SW480 (cell line): ENCODE measurements at regions not wholly inside any gene's neighbourhood (a gene's known extent, or its start where the extent isn't known, plus 50 kb on each side); places are given as distances from the start of the nearest gene placed in this dataset.

Experiments
- DNase-seq: peaks from one replicate; pipeline ENCODE4 v3.0.0-alpha.2; 2016; ENCODE audit warnings: low spot score

DNA sequence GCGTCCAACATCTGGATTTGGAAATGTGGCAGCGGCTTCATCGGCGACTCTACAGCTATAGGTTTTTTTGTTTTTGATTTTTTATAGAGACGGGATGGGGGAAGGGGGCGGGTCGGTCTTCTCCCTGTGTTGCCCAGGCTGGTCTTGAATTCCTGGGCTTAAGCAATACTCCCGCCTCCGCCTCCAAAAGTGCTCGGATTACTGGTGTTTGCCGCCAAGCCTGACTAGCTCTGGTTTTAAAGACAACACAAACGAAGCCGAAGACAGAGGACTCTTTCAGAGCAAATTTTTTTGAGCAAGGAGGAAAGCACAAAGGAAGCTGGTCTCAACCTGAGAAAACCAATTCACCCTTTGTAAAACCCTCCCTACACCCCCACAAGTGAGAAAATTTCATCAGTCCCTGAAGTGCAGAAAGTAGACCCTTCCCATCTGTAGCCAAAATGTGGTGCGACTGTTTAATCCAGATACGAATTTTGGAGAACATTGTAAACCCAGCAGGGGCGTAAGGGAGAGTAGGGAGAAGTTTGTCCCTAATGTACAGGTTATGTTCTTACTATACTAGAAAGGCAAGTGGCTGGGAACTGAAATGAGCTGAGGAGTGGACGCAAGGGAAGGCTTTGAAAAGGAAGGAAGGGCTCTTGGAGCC lies 185.9 kb downstream of the TRIM27 start:
- no peak for DNase-seq

DNA sequence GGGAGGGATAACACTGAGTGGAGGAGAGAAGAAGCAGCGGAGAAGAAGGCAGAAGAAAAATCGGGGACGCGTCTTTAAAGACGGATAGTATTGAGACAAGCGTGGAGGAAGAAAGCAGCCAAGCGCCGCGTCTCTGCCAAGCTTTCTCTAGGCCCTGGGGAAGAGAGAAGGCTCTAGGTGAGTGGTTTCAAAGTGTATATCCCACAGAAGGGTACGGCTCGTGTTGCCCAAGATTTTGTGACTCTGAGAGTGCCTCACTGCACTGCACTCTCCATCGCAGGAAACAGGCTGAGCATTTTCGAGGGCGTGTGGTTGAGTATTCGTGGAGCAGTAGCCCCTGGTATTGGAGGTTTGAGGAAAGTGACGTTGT lies 185.4 kb downstream of the TRIM27 start:
- no peak for DNase-seq

DNA sequence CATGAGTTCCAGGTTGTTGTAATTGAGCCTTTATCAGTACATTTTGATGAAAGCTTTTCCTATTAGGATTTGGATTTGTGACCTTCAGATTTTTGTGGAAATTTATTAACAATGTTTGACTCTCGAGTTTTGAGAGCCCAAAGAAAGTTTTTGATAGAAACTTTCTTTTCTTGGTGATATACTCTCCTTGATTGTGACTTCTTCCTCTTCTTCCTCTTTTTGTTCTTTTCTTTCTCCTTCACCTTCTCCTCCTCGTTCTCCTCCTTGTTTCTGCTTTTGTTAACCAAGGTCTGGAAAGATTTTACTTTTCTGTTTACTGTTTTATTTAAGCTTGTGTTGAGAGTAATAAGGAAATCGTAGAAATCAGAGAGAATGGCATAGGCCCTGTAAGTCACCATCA lies 182.4 kb downstream of the TRIM27 start:
- DNase-seq = no peak

DNA sequence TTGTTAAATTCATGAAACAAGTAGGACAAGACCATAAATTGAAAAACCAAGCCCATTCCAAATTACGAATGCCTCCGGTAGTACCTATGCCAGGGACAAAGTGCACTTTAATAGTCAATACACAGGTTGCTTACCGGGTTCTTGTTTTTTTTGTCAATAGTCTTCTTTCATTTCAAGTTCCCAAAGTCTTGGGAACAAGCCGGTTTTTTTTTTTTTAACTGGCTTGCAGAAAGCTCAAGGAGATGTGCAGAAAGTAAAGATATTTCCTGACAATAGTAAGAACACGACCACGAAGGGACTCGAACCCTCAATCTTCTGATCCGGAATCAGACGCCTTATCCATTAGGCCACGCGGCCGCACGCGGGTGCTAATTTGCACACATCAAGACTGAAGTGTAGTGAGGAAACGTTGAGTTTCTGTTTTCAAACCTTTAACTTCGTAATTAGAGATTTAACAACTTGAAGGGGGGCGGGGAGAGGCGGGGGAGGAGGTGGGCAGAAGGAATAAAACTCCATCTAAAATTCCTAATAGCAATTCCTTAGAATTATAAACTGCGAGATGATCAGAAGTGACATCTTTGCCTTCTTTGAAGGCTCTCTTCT lies 181.0 kb downstream of the TRIM27 start:
- DNase-seq = no peak

DNA sequence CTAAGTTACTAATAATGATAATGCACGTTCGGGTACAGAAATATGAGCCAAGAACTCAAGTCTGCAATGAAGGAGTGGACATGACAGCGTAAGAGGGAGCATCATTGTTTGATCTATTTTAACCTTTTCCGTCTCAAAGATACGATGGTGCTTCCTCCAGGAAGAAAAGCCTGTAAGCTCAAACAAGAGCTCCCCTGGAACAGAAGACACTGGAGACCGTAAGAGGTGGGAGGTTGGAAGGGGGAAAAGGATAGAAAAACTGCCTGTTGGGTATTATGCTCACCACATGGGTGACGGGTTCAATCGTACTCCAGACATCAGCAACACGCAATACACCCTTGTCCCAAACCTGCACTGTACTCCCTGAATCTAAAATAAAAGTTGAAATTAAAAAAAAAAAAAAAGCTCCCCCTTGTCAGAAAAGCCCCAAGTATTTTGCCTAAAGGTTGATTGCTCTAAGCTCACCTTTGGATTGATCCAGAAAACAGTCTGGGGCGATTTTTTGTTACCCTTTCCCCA lies 180.5 kb downstream of the TRIM27 start:
- no peak for DNase-seq

DNA sequence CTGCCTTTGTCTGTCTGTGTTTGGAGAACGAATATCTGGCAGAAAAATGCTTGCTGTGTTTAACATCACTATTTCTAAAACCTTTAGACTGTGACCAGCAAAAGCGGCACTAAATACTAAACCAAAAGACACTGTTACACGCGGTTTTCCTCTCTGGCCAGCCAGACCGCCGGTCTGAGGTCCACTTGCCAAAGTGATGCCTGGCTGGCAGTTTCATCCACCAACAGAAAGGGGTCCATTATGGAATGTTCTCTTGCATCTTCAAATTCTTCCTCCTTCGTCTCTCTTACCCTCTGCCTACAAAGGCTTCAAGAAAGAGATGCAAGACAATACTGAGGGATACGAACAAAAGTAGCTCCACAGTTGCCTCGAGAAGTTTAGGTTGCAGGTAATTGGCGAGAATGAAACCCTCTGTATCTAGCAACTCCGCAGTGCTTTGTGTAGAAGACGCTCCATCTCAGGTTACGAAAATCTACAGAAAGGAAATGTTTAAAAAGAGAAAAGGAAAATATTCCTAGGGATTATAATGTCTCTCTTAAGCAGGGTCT lies 176.6 kb downstream of the TRIM27 start:
- DNase-seq = no peak

DNA sequence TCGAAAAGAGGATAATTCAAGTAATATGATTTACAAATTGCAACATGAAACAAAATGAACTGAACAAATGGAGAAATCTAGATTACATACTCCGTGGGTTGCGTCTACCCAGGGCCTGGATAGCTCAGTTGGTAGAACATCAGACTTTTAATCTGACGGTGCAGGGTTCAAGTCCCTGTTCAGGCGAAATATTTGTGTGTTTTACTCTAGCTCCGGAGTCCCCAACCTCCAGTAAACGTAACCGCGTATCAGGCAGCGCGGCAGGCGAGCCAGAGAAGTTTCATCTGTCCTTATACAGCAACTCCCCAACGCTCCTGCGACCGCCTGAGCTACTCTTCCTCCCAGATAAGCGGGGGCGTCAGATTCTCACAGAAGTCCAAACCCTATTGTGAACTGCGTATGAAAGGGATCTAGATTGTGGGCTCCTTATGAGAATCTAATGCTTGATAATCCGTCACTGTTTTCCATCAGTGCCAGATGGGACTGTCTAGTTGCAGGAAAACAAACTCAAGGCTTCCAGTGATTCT lies 176.1 kb downstream of the TRIM27 start:
- peak; percentile 50 for DNase-seq

DNA sequence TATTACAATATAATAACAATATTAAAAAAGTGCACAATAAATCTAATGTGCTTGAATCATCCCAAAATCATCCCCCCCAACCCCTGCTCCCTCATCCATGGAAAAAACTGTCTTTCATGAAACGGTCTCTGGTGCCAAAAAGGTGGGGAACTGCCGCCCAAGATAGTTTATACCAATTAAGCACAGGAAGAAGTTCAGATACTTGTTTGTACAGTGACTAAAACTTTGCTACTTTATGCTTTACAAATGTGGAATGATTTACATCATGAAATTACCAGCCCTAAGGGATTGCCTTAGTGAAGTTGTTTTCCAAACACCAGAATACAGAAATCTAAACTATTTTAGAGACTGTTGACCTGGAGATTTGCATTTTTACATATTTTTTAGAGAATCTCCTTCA lies 175.6 kb downstream of the TRIM27 start:
- no peak for DNase-seq

DNA sequence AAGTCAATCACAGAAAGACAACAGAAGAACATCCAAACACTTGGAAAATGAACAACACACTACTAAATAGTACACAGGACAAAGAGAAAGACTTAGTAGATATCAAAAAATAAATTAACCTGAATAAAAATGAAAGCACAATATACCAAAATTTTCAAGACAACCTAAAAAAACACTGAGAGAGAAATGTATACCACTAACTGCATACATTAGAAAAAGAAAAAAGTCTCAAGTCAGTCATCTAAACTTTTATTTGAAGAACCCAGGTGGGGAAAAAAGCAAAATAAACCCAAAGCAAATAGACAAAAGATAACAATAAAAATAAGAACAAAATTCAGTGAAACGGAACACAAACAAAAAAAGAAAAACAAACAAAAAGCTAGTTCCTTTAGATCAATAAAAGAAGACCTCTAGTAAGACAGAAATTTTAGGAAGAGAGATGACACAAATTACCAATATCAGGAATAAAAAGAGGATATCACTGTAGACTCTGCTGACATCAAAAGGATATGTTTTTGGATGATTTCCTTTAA lies 172.8 kb downstream of the TRIM27 start:
- DNase-seq = no peak

DNA sequence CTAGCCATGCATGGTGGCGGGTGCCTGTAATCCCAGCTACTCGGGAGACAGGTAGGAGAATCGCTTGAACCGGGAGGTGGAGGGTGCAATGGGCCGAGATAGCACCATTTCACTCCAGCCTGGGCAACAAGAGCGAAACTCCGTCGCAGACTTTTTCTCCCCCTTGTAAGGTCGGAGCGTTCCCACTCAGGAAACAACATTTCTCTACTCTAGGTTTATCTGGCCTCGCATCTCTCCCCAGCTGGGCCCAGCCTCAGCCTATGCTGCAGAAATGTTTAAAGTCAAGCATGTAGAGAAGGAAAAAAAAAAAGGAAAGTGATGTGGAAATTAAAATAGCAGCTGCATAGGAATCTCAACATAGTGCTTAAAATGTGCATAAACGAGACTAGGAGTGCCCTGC lies 172.3 kb downstream of the TRIM27 start:
- no peak for DNase-seq

DNA sequence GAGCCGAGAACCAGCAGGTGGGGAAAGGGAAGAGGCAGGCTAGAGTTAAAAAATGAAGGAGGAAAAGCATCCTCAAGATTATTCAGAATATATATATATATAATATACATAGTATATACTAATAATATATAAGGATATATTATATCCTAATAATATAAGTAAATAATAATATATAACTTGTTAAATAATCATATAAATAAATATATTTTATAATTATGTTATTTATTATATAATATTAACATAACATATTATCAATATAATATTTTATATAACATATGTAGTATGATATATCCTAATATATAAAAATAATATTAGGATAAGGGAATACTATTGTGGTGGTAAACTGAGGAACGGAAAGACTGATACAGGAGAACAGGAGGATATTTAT lies 171.8 kb downstream of the TRIM27 start:
- DNase-seq = no peak

DNA sequence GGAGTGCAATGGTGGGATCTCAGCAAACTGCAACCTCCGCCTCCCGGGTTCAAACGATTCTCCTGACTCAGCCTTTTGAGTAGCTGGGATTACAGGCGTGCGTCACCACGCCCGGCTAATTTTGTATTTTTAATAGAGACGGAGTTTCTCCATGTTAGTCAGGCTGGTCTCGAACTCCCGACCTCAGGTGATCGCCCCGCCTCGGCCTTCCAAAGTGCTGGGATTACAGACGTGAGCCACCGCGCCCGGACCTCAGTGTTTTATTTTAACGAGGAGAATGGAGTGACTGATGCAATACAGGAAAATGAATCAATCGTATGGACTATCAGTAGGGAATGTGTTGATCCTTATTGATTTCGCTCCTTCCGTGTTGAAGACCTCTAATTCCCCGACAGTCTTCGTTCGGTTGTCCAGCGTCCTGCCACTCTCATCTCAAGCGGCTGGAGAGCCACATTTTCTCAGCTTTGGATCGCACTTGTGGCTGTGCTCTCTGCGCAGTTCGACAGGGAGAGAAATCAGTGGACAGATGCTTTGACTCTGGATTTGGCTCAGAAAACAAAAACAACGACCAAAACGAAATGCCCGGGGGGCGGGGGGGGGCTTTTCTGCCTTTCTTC lies 166.2 kb downstream of the TRIM27 start:
- DNase-seq = no peak

DNA sequence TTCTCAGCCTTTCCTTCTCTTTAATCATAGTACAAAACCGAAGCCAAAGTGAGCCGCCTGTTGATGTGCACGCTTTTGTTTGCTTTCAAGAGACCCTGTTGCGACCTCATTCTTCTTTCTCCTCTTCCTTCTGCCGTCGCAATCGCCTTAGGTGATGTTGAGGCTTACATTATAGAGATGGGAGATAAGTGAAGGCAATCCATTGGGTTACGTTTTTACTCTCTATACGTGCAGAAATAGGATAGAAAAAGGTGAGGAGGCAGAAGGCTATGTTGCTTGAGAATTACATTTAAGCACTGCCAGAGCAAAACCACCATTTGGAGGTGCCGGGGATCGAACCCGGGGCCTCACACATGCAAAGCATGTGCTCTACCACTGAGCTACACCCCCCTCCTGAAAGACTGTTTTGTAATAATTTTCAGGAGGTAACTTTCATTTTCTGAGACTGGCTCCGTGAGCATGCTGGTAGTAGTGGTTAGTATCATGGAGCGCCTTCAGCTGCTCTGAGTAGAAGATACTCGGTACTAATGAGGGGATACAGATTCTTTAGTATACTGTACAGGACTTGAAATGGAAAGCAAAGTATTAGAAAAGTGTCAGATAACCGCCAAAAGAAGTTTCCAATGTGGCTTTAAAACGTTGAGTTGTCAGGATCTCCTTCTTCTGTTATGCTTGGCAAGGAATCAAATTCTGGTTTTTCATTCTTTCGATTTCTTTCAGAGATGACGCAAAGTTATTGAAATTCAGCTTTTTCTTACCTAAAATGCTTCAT lies 165.6 kb downstream of the TRIM27 start:
- DNase-seq = no peak

DNA sequence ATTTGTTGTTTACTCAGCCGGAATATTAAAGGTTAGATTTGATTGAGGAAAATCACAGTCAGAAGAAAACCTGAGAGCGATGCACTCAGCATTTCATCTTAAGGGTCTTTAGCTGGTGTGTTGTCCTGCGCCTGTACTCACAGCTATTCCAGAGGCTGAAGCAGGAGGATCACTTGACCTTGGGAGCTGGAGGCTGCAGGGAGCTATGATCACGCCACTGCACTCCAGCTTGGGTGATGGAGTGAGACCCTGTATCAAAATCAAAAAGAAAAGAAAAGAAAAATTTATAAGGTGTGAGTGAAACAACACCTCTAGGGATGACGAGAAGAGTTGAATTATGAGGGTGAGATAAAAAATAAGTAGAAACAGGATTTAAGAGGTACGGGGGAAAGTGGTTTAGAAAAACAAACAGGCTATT lies 165.0 kb downstream of the TRIM27 start:
- DNase-seq = no peak

DNA sequence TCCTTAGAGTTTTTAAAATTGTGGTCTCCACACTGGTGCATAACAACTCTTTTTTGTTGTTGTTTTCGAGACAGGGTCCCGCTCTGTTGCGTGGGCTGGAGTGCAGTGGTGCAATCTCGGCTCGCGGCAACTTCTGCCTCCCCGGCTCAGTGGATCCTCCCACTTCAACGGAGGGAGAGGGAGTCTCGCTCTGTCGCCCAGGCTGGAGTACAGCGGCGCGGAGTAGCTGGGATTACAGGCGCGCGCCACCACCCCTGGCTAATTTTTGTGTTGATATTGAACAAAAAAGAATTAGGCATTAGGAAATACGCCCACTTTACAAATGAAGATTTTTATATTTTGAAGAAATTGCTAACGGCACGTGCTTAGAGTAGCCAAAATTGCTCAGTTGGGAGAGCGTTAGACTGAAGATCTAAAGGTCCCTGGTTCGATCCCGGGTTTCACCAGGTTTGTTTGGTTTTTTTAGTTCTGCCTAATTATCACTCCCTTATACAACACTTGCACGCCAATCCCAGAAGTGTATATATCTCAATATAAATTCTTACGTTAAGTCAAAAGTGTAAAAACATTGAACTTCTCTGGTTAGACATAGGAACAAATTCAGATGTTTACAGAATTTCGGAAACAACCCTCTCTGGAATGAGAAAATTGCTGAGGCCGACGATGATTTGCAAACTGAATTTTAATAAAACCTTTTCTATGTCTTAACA lies 159.6 kb downstream of the TRIM27 start:
- DNase-seq = no peak

DNA sequence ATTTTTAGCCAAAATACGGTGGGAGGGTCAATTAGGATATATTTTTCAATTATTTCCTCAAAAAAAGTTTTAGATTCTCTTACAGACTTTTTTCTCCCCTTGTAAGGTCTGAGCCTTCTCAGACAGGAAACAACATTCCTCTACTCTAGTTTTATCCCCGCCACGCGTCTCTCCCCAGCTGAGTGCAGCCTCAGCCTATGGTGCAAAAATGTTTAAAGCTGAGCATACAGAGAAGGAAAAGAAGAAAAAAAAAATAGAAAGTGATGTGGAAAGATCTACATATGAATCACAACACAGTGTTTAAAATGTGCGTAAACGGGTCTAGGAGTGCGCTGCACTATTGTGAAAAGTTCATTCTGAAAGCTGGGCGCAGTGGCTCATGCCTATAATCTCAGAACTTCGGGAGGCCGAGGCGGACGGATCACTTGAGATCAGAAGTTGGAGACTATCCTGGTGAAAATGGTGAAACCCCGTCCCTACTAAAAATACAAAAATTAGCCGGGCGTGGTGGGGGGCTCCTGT lies 159.0 kb downstream of the TRIM27 start:
- DNase-seq = no peak

DNA sequence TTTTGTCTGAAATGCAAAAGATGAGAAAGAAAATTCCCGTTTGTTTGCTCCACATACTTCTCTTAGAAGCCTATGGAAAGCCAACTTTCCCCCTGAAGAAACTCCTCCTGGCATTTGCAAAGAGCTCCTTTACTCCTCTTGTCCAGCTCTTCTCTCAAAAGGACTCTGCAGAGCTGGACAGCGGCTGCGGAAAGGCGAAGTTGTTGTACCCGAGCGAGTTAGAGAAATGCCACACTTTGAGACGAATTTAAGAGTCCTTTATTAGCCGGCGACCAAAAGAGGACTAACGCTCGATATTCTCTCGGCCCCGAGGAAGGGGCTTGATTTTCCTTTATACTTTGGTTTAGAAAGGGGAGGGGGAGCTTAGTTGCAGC lies 157.8 kb downstream of the TRIM27 start:
- no peak for DNase-seq

DNA sequence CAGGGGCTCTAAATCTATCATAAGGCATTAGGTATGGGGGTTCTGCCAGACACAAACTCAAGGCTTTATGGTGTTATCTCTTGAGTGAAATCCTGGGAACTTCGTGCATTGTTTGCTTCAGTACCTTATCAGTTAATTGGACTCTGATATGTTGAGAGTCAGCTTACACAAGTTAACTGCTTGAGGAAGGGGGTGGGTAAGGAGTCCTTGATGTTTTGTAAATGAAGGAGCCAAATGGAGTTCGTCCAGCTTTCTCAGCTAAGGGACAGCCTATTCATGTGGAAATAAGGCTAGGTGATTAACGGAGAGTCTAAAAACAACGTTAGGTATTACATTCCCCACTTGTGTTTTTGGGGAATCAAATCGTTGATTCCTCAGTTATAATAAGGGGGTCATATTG lies 157.4 kb downstream of the TRIM27 start:
- no peak for DNase-seq

DNA sequence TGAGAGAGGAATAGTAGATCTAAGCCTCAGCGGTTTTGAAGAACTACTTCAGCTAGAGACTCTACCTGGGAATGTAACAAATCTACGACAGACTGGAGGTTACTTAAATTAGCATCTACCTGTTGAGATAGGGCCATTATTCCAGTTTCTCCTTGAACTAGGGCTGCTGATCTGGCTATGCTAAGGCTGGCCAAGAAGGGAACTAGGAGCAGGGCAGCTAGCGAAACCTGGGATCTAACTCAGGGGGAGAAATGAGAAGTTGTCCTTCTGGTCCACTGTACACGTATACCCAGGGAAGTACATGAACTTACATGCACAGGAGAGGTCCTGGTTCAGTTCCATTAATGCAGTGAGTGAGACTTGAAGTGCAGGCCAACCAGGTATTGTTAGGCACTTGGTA lies 156.7 kb downstream of the TRIM27 start:
- no peak for DNase-seq

DNA sequence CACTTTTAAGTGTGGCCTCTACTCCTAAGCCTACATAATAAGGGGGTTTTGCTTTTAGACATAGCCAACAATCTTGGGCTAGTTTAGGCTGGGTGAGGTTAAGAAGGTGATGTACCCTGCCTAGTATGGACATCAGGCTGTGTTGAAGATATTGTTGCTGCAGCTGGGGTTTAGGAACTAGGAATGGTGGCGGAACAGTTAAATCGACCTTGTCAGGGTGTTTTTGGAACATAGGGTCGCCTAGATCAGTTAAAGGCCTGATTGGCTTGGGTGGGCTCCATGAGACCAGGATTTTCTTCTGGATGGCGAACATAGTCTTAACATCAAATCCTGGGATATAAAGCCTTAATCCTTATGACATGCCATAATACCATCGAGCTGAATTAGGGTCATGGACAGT lies 156.1 kb downstream of the TRIM27 start:
- DNase-seq = no peak

DNA sequence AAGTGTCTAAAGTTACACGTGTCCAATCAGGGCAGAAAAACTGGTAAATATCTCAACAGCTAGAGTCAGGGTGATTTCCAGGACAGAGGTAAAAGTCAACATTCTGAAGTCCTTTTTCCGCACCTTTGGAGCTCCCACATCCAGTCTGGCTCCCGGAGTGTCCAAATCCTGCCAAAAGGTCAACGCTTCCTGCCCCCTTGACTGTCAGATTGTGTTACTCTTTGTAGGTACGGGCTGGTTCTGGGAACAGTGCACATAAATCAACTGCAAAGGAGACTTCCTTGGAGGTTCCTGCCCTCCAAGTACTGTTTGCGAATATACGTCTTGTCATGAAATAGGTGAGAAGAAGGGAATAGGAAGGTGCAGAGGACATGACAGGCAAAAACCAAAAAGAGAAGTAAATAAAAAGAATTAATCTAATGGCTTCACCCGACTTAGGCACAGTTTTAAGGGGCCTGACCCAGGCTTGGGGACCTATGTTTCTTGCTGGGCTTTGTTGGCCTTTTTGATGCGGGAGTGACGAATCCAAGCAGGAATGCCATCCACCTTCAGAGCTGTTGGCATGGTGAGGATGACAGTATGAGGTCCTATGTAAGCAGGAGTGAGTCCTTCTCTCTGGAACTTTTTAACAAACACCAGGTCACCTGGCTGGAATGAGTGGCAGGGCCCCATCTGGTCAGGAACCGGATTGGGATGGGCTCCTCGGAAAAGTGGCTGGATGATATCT lies 155.4 kb downstream of the TRIM27 start:
- no peak for DNase-seq
